ENCODE measurements at regions not wholly inside any gene's neighbourhood (a gene's known extent, or its start where the extent isn't known, plus 50 kb on each side); places are given as distances from the start of the nearest gene placed in this dataset.

- intact Hi-C loops (cut with DNase I; ENCODE audit: low total_unique reads) (no loop called here), in situ Hi-C loops (cut with MboI; ENCODE audit: low sequenced_read_pairs in 4 of 4) (no loop called here)
- no peaks in the 10 kb centered on the region for H3K9me3 ChIP-seq
These were observed 257.4 kb upstream of the AGA start for GRCh38 chr4:177699365-177700213.

GRCh38 chr4:177706916-177707315 lies 264.7 kb upstream of the AGA start:
- TF ChIP-seq CTCF (IDR thresholded peaks at IDR 0.05 in 4 of 5, conservative IDR thresholded peaks at IDR 0.05 in 1 of 5) (no peak), POLR2A (IDR thresholded peaks at IDR 0.05) (no peak)
- H3K4me3 ChIP-seq: no peak overlapping the region
- in situ Hi-C loops (cut with MboI; ENCODE audit: low sequenced_read_pairs in 4 of 4): no loop called here
- DNase-seq (no peak), ATAC-seq (no peak)
- H3K27ac ChIP-seq: no peak overlapping the region
- H3K27me3 ChIP-seq: no peaks in the 10 kb centered on the region
- intact Hi-C loops (cut with DNase I; ENCODE audit: low total_unique reads): no loop called here
- H3K4me1 ChIP-seq: no peaks in the 10 kb centered on the region
- no peaks in the 10 kb centered on the region for H3K36me3 ChIP-seq
- H3K9me3 ChIP-seq: no peaks in the 10 kb centered on the region

More at GRCh38 chr4:177699365-177700213, 257.4 kb upstream of the AGA start:
- Histone ChIP-seq H3K36me3 (no peaks in the 10 kb centered on the region), H3K4me1 (no peaks in the 10 kb centered on the region), H3K4me3 (no peak overlapping the region), H3K27ac (no peak overlapping the region), H3K27me3 (no peaks in the 10 kb centered on the region)
- TF ChIP-seq CTCF (IDR thresholded peaks at IDR 0.05 in 4 of 5, conservative IDR thresholded peaks at IDR 0.05 in 1 of 5): no peak
- no peak for TF ChIP-seq POLR2A (IDR thresholded peaks at IDR 0.05)
- no peak for DNase-seq
- ATAC-seq: no peak

- intact Hi-C loops (cut with DNase I; ENCODE audit: low total_unique reads): no loop called here
- TF ChIP-seq POLR2A (IDR thresholded peaks at IDR 0.05) (no peak), CTCF (IDR thresholded peaks at IDR 0.05 in 4 of 5, conservative IDR thresholded peaks at IDR 0.05 in 1 of 5) (no peak)
- H3K36me3 ChIP-seq: no peaks in the 10 kb centered on the region
- no peak overlapping the region for H3K27ac ChIP-seq
- H3K9me3 ChIP-seq: no peaks in the 10 kb centered on the region
- H3K27me3 ChIP-seq: no peaks in the 10 kb centered on the region
- DNase-seq (no peak), ATAC-seq (no peak)
- in situ Hi-C loops (cut with MboI; ENCODE audit: low sequenced_read_pairs in 4 of 4): no loop called here
- no peaks in the 10 kb centered on the region for H3K4me1 ChIP-seq
- H3K4me3 ChIP-seq: no peak overlapping the region
These were observed 271.2 kb upstream of the AGA start for GRCh38 chr4:177713454-177713853.

GRCh38 chr4:177717407-177717806 lies 275.2 kb upstream of the AGA start:
- in situ Hi-C loops (cut with MboI; ENCODE audit: low sequenced_read_pairs in 4 of 4): no loop called here
- Histone ChIP-seq H3K4me1 (no peaks in the 10 kb centered on the region), H3K36me3 (no peaks in the 10 kb centered on the region), H3K27ac (no peak overlapping the region), H3K9me3 (no peaks in the 10 kb centered on the region), H3K4me3 (no peak overlapping the region), H3K27me3 (no peaks in the 10 kb centered on the region)
- intact Hi-C loops (cut with DNase I; ENCODE audit: low total_unique reads): no loop called here
- ATAC-seq: no peak
- TF ChIP-seq CTCF (IDR thresholded peaks at IDR 0.05 in 4 of 5, conservative IDR thresholded peaks at IDR 0.05 in 1 of 5) (no peak), POLR2A (IDR thresholded peaks at IDR 0.05) (no peak)
- DNase-seq: no peak

Measured in gastrocnemius medialis (tissue), 4 donors.